ENCODE measurements at regions not wholly inside any gene's neighbourhood (a gene's known extent, or its start where the extent isn't known, plus 50 kb on each side); places are given as distances from the start of the nearest gene placed in this dataset.

- TF ChIP-seq, protein P1, sequence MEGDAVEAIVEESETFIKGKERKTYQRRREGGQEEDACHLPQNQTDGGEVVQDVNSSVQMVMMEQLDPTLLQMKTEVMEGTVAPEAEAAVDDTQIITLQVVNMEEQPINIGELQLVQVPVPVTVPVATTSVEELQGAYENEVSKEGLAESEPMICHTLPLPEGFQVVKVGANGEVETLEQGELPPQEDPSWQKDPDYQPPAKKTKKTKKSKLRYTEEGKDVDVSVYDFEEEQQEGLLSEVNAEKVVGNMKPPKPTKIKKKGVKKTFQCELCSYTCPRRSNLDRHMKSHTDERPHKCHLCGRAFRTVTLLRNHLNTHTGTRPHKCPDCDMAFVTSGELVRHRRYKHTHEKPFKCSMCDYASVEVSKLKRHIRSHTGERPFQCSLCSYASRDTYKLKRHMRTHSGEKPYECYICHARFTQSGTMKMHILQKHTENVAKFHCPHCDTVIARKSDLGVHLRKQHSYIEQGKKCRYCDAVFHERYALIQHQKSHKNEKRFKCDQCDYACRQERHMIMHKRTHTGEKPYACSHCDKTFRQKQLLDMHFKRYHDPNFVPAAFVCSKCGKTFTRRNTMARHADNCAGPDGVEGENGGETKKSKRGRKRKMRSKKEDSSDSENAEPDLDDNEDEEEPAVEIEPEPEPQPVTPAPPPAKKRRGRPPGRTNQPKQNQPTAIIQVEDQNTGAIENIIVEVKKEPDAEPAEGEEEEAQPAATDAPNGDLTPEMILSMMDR (IDR thresholded peaks at IDR 0.05; ENCODE audit: insufficient read depth, low read length): no peak
- TF ChIP-seq GABPA (IDR thresholded peaks at IDR 0.05; ENCODE audit: low read depth): no peak
These were observed 87.4 kb upstream of the GPR26 start for GRCh38 chr10:123578721-123579120.
